Natural killer cell (primary cell): ENCODE measurements at regions not wholly inside any gene's neighbourhood (a gene's known extent, or its start where the extent isn't known, plus 50 kb on each side); places are given as distances from the start of the nearest gene placed in this dataset.

Experiments
- ATAC-seq, 3 donors: fragments of 150-1000 bp in 2 of 3; fragments of 200-7000 bp in 1 of 3; cut with Tn5 transposase; 1 replicate in 1 of 3; 2 replicates in 2 of 3; pipeline ENCODE4 v1.10.0; 2021; ENCODE audit warnings: mild to moderate bottlenecking in 2 of 3, moderate library complexity in 2 of 3
- DNase-seq, 2 donors: peaks; one replicate each; pipeline versions ENCODE4 v3.0.0 to v3.0.0-alpha.2; 2013 to 2021; ENCODE audit warnings: mixed read lengths in 1 of 2
- H3K27ac ChIP-seq: one replicate; pipeline ENCODE4 v1.5.1; 2013; ENCODE audit warnings: mild to moderate bottlenecking, low read length
- H3K27me3 ChIP-seq: one replicate; pipeline ENCODE4 v1.6.1; 2013; ENCODE audit warnings: low read length; ENCODE audit not compliant: control insufficient read depth, insufficient read depth
- H3K36me3 ChIP-seq: one replicate; pipeline ENCODE4 v1.6.1; 2013; ENCODE audit warnings: low read length; ENCODE audit not compliant: control insufficient read depth, insufficient read depth
- H3K4me1 ChIP-seq: one replicate; pipeline ENCODE4 v1.6.1; 2013; ENCODE audit warnings: low read length; ENCODE audit not compliant: control insufficient read depth, insufficient read depth
- H3K4me3 ChIP-seq: one replicate; pipeline ENCODE4 v1.5.1; 2013; ENCODE audit warnings: low read length
- H3K9me3 ChIP-seq: one replicate; pipeline ENCODE4 v1.6.1; 2013; ENCODE audit warnings: low read length; ENCODE audit not compliant: control insufficient read depth, insufficient read depth
- H3K27ac Mint-ChIP-seq, 2 donors: one replicate each; pipeline ENCODE4 v1.8.0; 2022; ENCODE audit warnings: mild to moderate bottlenecking in 2 of 2, mixed read lengths in 2 of 2, moderate library complexity in 1 of 2
- H3K27me3 Mint-ChIP-seq, 2 donors: one replicate each; pipeline ENCODE4 v1.8.0; 2022; ENCODE audit warnings: low read depth in 2 of 2, mixed read lengths in 2 of 2
- H3K36me3 Mint-ChIP-seq: one replicate; pipeline ENCODE4 v1.8.0; 2022; ENCODE audit warnings: mixed read lengths
- H3K4me1 Mint-ChIP-seq, 2 donors: one replicate each; pipeline ENCODE4 v1.8.0; 2022; ENCODE audit warnings: mixed read lengths in 2 of 2
- H3K4me3 Mint-ChIP-seq: one replicate; pipeline ENCODE4 v1.8.0; 2022; ENCODE audit warnings: mild to moderate bottlenecking, moderate library complexity, mixed read lengths
- H3K9me3 Mint-ChIP-seq, 2 donors: one replicate each; pipeline ENCODE4 v1.8.0; 2022; ENCODE audit warnings: mixed read lengths in 2 of 2
- WGBS: methylation state at CpG from one replicate; pipeline ENCODE4 v1.1.7; 2013; ENCODE audit warnings: missing lambda C conversion rate; ENCODE audit not compliant: insufficient coverage; 5-methylcytosine and 5-hydroxymethylcytosine counted together
- intact Hi-C: fragments of 100-400 bp; cut with micrococcal nuclease; formaldehyde crosslinking; loops from one replicate; pipeline ENCODE4 v1.14.2; 2022
- TF ChIP-seq, protein P1 (sequence below): fragments of 200-600 bp; IDR thresholded peaks from one replicate; pipeline ENCODE4 v1.8.0; 2022; ENCODE audit warnings: antibody characterized with exemption

DNA sequence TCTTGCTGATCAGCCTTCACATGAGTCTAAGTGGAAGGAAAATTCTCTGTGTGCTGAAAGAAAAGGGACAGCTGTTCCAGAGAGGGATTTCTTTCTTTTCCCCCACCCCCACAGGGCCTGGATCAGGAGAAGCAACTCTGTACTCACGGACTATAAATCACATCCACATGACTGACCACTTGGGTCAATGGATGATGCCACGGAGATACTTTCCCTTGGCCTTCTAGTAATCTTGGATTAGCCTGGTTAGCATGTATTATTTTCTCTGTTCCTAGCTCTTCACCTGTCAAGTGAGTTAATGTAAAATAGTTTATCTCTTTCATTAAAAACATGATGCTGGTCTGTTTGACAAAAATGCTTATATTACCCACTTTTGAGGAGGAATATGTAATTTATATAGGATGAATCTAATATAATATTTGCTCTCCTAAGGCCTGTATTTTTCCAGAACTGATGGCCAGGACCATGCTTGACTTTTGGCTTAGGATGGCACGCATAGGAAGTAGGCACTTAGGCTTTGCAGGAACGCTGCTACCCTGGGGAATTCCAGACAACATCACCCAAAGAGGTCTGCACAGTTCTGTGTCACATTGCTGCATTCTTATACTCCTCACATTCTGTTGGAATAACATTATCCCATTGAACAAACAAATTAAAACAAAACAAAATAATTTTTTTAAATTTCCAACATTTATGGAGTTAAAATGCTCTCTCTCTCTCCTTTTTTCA lies 892.1 kb downstream of the TLE1 start:
- no peaks in the 10 kb centered on the region for H3K4me1 ChIP-seq
- no peak overlapping the region for H3K4me3 ChIP-seq
- no peak overlapping the region for H3K27ac ChIP-seq
- Mint-ChIP-seq H3K36me3 (no peaks in the 10 kb centered on the region), H3K27me3 (no peaks in the 10 kb centered on the region), H3K4me1 (no peaks in the 10 kb centered on the region), H3K9me3 (peaks cover 6 to 14% of the 10 kb centered on the region in 2 donors), H3K27ac (no peak overlapping the region), H3K4me3 (no peak overlapping the region)
- H3K27me3 ChIP-seq = no peaks in the 10 kb centered on the region
- TF ChIP-seq, protein P1, sequence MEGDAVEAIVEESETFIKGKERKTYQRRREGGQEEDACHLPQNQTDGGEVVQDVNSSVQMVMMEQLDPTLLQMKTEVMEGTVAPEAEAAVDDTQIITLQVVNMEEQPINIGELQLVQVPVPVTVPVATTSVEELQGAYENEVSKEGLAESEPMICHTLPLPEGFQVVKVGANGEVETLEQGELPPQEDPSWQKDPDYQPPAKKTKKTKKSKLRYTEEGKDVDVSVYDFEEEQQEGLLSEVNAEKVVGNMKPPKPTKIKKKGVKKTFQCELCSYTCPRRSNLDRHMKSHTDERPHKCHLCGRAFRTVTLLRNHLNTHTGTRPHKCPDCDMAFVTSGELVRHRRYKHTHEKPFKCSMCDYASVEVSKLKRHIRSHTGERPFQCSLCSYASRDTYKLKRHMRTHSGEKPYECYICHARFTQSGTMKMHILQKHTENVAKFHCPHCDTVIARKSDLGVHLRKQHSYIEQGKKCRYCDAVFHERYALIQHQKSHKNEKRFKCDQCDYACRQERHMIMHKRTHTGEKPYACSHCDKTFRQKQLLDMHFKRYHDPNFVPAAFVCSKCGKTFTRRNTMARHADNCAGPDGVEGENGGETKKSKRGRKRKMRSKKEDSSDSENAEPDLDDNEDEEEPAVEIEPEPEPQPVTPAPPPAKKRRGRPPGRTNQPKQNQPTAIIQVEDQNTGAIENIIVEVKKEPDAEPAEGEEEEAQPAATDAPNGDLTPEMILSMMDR = no peak
- intact Hi-C loops = no loop called here
- H3K9me3 ChIP-seq = no peaks in the 10 kb centered on the region
- ATAC-seq (no peak), DNase-seq (no peak)
- WGBS = 81% methylated on average over 4 of the region's 4 CpGs
- H3K36me3 ChIP-seq = no peaks in the 10 kb centered on the region

DNA sequence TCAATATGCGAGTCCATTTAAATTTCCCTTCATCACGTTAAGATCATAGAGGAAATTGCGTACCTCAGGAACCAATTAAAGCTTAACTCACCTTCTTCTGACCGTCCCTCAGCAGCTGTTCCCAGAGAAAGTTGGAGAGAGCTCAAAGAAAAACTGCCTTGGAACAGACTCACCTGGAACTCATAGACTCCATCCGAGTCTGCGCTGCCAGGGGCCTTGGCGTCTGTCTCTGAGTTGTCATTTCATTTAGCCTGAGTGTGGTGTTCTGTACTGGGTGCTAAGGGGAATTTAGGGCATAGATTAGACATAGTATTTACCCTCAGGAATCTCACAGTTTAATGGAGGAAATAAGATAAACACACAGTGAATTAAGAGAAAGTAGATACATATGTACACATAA lies 892.7 kb downstream of the TLE1 start:
- intact Hi-C loops = no loop called here
- no peak overlapping the region for H3K4me3 Mint-ChIP-seq
- ATAC-seq (no peak), DNase-seq (no peak)
- Histone ChIP-seq H3K27ac (no peak overlapping the region), H3K4me3 (no peak overlapping the region), H3K36me3 (no peaks in the 10 kb centered on the region), H3K27me3 (no peaks in the 10 kb centered on the region), H3K4me1 (no peaks in the 10 kb centered on the region), H3K9me3 (no peaks in the 10 kb centered on the region)
- H3K9me3 Mint-ChIP-seq = peaks cover 6 to 14% of the 10 kb centered on the region in 2 donors
- 82% methylated on average over 7 of the region's 7 CpGs for WGBS
- H3K27ac Mint-ChIP-seq = no peak overlapping the region
- no peaks in the 10 kb centered on the region for H3K36me3 Mint-ChIP-seq
- no peaks in the 10 kb centered on the region for H3K4me1 Mint-ChIP-seq
- no peaks in the 10 kb centered on the region for H3K27me3 Mint-ChIP-seq
- TF ChIP-seq, protein P1 = no peak

DNA sequence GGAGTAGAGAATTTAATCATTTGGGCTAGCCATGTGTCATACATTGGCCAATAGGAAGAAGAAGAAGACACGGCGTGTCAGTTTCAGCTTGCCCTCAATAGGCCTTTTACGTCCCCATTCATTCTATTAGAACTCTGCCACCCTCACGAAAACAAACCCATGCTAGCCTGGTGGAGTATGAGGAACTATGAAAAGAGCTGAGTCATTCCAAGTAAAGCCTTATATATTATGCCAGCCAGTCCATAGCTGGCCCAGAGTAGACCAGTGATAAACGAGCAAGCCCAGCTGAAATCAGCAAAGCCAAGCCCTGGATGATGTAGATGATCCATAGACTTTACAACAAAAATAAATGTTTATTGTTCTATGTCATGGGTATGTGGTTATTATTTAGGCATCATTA lies 895.1 kb downstream of the TLE1 start:
- Histone ChIP-seq H3K4me1 (no peaks in the 10 kb centered on the region), H3K27ac (no peak overlapping the region), H3K27me3 (no peaks in the 10 kb centered on the region), H3K36me3 (no peaks in the 10 kb centered on the region), H3K9me3 (no peaks in the 10 kb centered on the region), H3K4me3 (no peak overlapping the region)
- no peak for ATAC-seq
- 46% methylated on average over 2 of the region's 5 CpGs for WGBS
- Mint-ChIP-seq H3K4me3 (no peak overlapping the region), H3K27me3 (no peaks in the 10 kb centered on the region), H3K9me3 (peaks cover 4 to 8% of the 10 kb centered on the region in 2 donors), H3K4me1 (no peaks in the 10 kb centered on the region), H3K27ac (no peak overlapping the region), H3K36me3 (no peaks in the 10 kb centered on the region)
- DNase-seq = no peak
- TF ChIP-seq, protein P1 = no peak
- intact Hi-C loops = no loop called here

DNA sequence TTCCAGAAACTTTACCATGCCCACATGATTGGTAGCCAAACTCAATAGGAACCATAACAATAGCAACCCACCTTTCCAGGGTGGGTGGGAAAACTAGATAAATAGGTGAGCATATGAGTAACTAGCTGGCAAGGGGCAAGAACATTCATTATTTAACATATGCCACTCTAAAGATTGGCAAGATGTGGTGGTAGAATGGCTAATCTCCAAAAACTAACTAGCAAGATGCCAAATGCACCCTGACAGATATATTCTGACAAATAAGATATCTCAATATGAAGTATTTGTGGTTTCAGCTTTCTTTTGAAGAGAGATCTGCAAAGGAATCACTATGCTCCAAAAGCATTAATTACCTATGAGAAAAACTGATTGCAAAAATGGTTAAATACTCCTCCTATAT lies 895.6 kb downstream of the TLE1 start:
- DNase-seq = no peak
- Histone ChIP-seq H3K27ac (no peak overlapping the region), H3K36me3 (no peaks in the 10 kb centered on the region), H3K4me1 (no peaks in the 10 kb centered on the region), H3K4me3 (no peak overlapping the region), H3K9me3 (no peaks in the 10 kb centered on the region), H3K27me3 (no peaks in the 10 kb centered on the region)
- no peaks in the 10 kb centered on the region for H3K36me3 Mint-ChIP-seq
- no peak for ATAC-seq
- H3K9me3 Mint-ChIP-seq = peaks cover 4 to 12% of the 10 kb centered on the region in 2 donors
- intact Hi-C loops = no loop called here
- no peaks in the 10 kb centered on the region for H3K4me1 Mint-ChIP-seq
- TF ChIP-seq, protein P1 = no peak
- H3K4me3 Mint-ChIP-seq = no peak overlapping the region
- no peak overlapping the region for H3K27ac Mint-ChIP-seq
- H3K27me3 Mint-ChIP-seq = no peaks in the 10 kb centered on the region
